Breast epithelium (tissue), 3 donors: ENCODE measurements at regions not wholly inside any gene's neighbourhood (a gene's known extent, or its start where the extent isn't known, plus 50 kb on each side); places are given as distances from the start of the nearest gene placed in this dataset.

Source experiments
- CTCF ChIP-seq, 3 donors: fragments of 450-650 bp; IDR thresholded peaks; one replicate each; pipeline ENCODE4 v1.5.1; 2016 to 2017; ENCODE audit warnings: antibody characterized with exemption in 3 of 3, mild to moderate bottlenecking in 3 of 3, moderate library complexity in 3 of 3
- POLR2A ChIP-seq: fragments of 450-650 bp; IDR thresholded peaks from one replicate; pipeline ENCODE4 v1.6.1; 2016; ENCODE audit warnings: antibody characterized with exemption, mild to moderate bottlenecking, moderate library complexity
- POLR2AphosphoS5 ChIP-seq, 3 donors: sonication (generic); formaldehyde crosslinking; IDR thresholded peaks; one replicate each; pipeline ENCODE4 v1.6.1; 2017; ENCODE audit warnings: antibody characterized with exemption in 3 of 3

- TF ChIP-seq CTCF (IDR thresholded peaks at IDR 0.05) (no peak), POLR2AphosphoS5 (IDR thresholded peaks at IDR 0.05) (no peak), POLR2A (no peak)
These were observed 561.5 kb downstream of the DNAJB9 start for GRCh38 chr7:109131141-109131540.
